ENCODE measurements at regions not wholly inside any gene's neighbourhood (a gene's known extent, or its start where the extent isn't known, plus 50 kb on each side); places are given as distances from the start of the nearest gene placed in this dataset.

- WGBS = 67% methylated on average over 2 of the region's 2 CpGs
- no peaks in the 10 kb centered on the region for H3K36me3 ChIP-seq
- TF ChIP-seq POLR2A (IDR thresholded peaks at IDR 0.05) = no peak
- TF ChIP-seq POLR2AphosphoS5 (IDR thresholded peaks at IDR 0.05) = no peak
- TF ChIP-seq CTCF (IDR thresholded peaks at IDR 0.05) = no peak
- no peak for TF ChIP-seq EP300 (IDR thresholded peaks at IDR 0.05)
- H3K4me3 ChIP-seq = no peak overlapping the region
- H3K4me1 ChIP-seq = no peaks in the 10 kb centered on the region
- DNase-seq (ENCODE audit: low spot score in 2 of 2) = no peak
- H3K27me3 ChIP-seq = no peaks in the 10 kb centered on the region
- no peaks in the 10 kb centered on the region for H3K9me3 ChIP-seq
- H3K27ac ChIP-seq = no peak overlapping the region
Measured at GRCh38 chr3:81105206-81105605, 656.2 kb downstream of the GBE1 start.

- Histone ChIP-seq H3K9me3 (no peaks in the 10 kb centered on the region), H3K27me3 (no peaks in the 10 kb centered on the region), H3K4me3 (no peak overlapping the region), H3K27ac (no peak overlapping the region), H3K4me1 (no peaks in the 10 kb centered on the region), H3K36me3 (no peaks in the 10 kb centered on the region)
- WGBS = 51% methylated on average over 1 of the region's 1 CpG
- DNase-seq (ENCODE audit: low spot score in 2 of 2) = no peak
- no peak for TF ChIP-seq POLR2A (IDR thresholded peaks at IDR 0.05)
- no peak for TF ChIP-seq CTCF (IDR thresholded peaks at IDR 0.05)
- TF ChIP-seq EP300 (IDR thresholded peaks at IDR 0.05) = no peak
- TF ChIP-seq POLR2AphosphoS5 (IDR thresholded peaks at IDR 0.05) = no peak
Measured at GRCh38 chr3:81097889-81098288, 663.6 kb downstream of the GBE1 start.

- DNase-seq (ENCODE audit: low spot score in 2 of 2) = no peak
- Histone ChIP-seq H3K27ac (no peak overlapping the region), H3K4me3 (no peak overlapping the region), H3K36me3 (no peaks in the 10 kb centered on the region), H3K4me1 (no peaks in the 10 kb centered on the region), H3K27me3 (no peaks in the 10 kb centered on the region), H3K9me3 (no peaks in the 10 kb centered on the region)
- 74% methylated on average over 5 of the region's 5 CpGs for WGBS
- no peak for TF ChIP-seq POLR2AphosphoS5 (IDR thresholded peaks at IDR 0.05)
- TF ChIP-seq EP300 (IDR thresholded peaks at IDR 0.05) = no peak
- TF ChIP-seq POLR2A (IDR thresholded peaks at IDR 0.05) = no peak
- TF ChIP-seq CTCF (IDR thresholded peaks at IDR 0.05) = no peak
Measured at GRCh38 chr3:81095956-81096355, 665.5 kb downstream of the GBE1 start.

GRCh38 chr3:81094986-81095385 lies 666.5 kb downstream of the GBE1 start:
- H3K4me3 ChIP-seq = no peak overlapping the region
- no peaks in the 10 kb centered on the region for H3K9me3 ChIP-seq
- H3K27ac ChIP-seq = no peak overlapping the region
- TF ChIP-seq POLR2A (IDR thresholded peaks at IDR 0.05) = no peak
- no peak for TF ChIP-seq POLR2AphosphoS5 (IDR thresholded peaks at IDR 0.05)
- no peak for TF ChIP-seq EP300 (IDR thresholded peaks at IDR 0.05)
- TF ChIP-seq CTCF (IDR thresholded peaks at IDR 0.05) = no peak
- 89% methylated on average over 7 of the region's 7 CpGs for WGBS
- no peaks in the 10 kb centered on the region for H3K4me1 ChIP-seq
- H3K27me3 ChIP-seq = no peaks in the 10 kb centered on the region
- DNase-seq (ENCODE audit: low spot score in 2 of 2) = no peak
- H3K36me3 ChIP-seq = no peaks in the 10 kb centered on the region

- H3K9me3 ChIP-seq = no peaks in the 10 kb centered on the region
- 57% methylated on average over 3 of the region's 3 CpGs for WGBS
- DNase-seq (ENCODE audit: low spot score in 2 of 2) = no peak
- no peaks in the 10 kb centered on the region for H3K4me1 ChIP-seq
- no peaks in the 10 kb centered on the region for H3K27me3 ChIP-seq
- TF ChIP-seq POLR2A (IDR thresholded peaks at IDR 0.05) (no peak), CTCF (IDR thresholded peaks at IDR 0.05) (no peak), EP300 (IDR thresholded peaks at IDR 0.05) (no peak), POLR2AphosphoS5 (IDR thresholded peaks at IDR 0.05) (no peak)
- H3K27ac ChIP-seq = no peak overlapping the region
- no peak overlapping the region for H3K4me3 ChIP-seq
- H3K36me3 ChIP-seq = no peaks in the 10 kb centered on the region
Measured at GRCh38 chr3:81087607-81088006, 673.8 kb downstream of the GBE1 start.

All from suprapubic skin (tissue), 4 donors.